ENCODE measurements at regions not wholly inside any gene's neighbourhood (a gene's known extent, or its start where the extent isn't known, plus 50 kb on each side); places are given as distances from the start of the nearest gene placed in this dataset.

- no peak for TF ChIP-seq POLR2A (IDR thresholded peaks at IDR 0.05)
- TF ChIP-seq CTCF (IDR thresholded peaks at IDR 0.05 in 8 of 11, conservative IDR thresholded peaks at IDR 0.05 in 3 of 11) = no peak
- TF ChIP-seq POLR2AphosphoS5 (IDR thresholded peaks at IDR 0.05) = no peak
Observed at GRCh38 chr1:87418048-87418447, 89.4 kb downstream of the LMO4 start.
